Epithelial cell of proximal tubule (primary cell): ENCODE measurements at regions not wholly inside any gene's neighbourhood (a gene's known extent, or its start where the extent isn't known, plus 50 kb on each side); places are given as distances from the start of the nearest gene placed in this dataset.

ENCODE experiments used
- DNase-seq: peaks from one replicate; pipeline ENCODE4 v3.0.0-alpha.2; 2011; ENCODE audit warnings: low read depth
- H3K4me3 ChIP-seq: 2 replicates; pipeline ENCODE4 v1.5.1; 2011; ENCODE audit warnings: low read depth, mild to moderate bottlenecking, low read length
- CTCF ChIP-seq: conservative IDR thresholded peaks from 2 replicates; pipeline ENCODE4 v1.5.1; 2012; ENCODE audit warnings: low read depth, mild to moderate bottlenecking, low read length

- no peak for TF ChIP-seq CTCF
- no peak for DNase-seq
- H3K4me3 ChIP-seq, result no peak overlapping the region
These were observed 1235.3 kb upstream of the ATXN8OS start for GRCh38 chr13:68872338-68872737.

GRCh38 chr13:68851026-68851425 is 1256.6 kb upstream of the ATXN8OS start:
- DNase-seq, result no peak
- no peak overlapping the region for H3K4me3 ChIP-seq
- no peak for TF ChIP-seq CTCF

- DNase-seq, result no peak
- no peak for TF ChIP-seq CTCF
- H3K4me3 ChIP-seq, result no peak overlapping the region
These were observed 1257.5 kb upstream of the ATXN8OS start for GRCh38 chr13:68850160-68850559.

- DNase-seq, result no peak
- no peak for TF ChIP-seq CTCF
- H3K4me3 ChIP-seq, result no peak overlapping the region
These were observed 1261.0 kb upstream of the ATXN8OS start for GRCh38 chr13:68846663-68847062.

GRCh38 chr13:68834375-68834774 is 1273.3 kb upstream of the ATXN8OS start:
- TF ChIP-seq CTCF, result no peak
- no peak overlapping the region for H3K4me3 ChIP-seq
- DNase-seq, result no peak

GRCh38 chr13:68816715-68817114 is 1290.9 kb upstream of the ATXN8OS start:
- DNase-seq, result no peak
- H3K4me3 ChIP-seq, result no peak overlapping the region
- TF ChIP-seq CTCF, result no peak

GRCh38 chr13:68813180-68813796 is 1294.3 kb upstream of the ATXN8OS start:
- no peak for DNase-seq
- TF ChIP-seq CTCF, result no peak
- H3K4me3 ChIP-seq, result no peak overlapping the region
